Peyer's patch (tissue), 4 donors: ENCODE measurements at regions not wholly inside any gene's neighbourhood (a gene's known extent, or its start where the extent isn't known, plus 50 kb on each side); places are given as distances from the start of the nearest gene placed in this dataset.

ENCODE experiments used
- DNase-seq, 3 donors: peaks; one replicate each; pipeline ENCODE4 v3.0.0-alpha.2; 2017 to 2019
- H3K27ac ChIP-seq, 4 donors: fragments of 200-600 bp; sonication (generic); one replicate each; pipeline ENCODE4 v1.5.1; 2016 to 2019
- H3K27me3 ChIP-seq, 2 donors: fragments of 200-600 bp; sonication (generic); one replicate each; pipeline ENCODE4 v1.5.1; 2019
- H3K36me3 ChIP-seq, 3 donors: fragments of 200-600 bp; sonication (generic); one replicate each; pipeline ENCODE4 v1.5.1; 2016 to 2019
- H3K4me1 ChIP-seq, 4 donors: fragments of 200-600 bp; sonication (generic); one replicate each; pipeline ENCODE4 v1.5.1; 2016 to 2019
- H3K4me3 ChIP-seq, 4 donors: fragments of 200-600 bp; sonication (generic); 1 replicate in 3 of 4; 2 replicates in 1 of 4; pipeline ENCODE4 v1.5.1; 2016 to 2019; ENCODE audit warnings: mild to moderate bottlenecking in 1 of 4
- H3K9me3 ChIP-seq, 4 donors: fragments of 200-600 bp; sonication (generic); one replicate each; pipeline ENCODE4 v1.5.1; 2016 to 2019; ENCODE audit warnings: mild to moderate bottlenecking in 1 of 4
- CTCF ChIP-seq, 6 experiments: fragments of 450-650 bp in 4 of 6; fragments of 200-600 bp in 2 of 6; sonication (generic) in 1 of 6; IDR thresholded peaks; one replicate each; pipeline ENCODE4 v1.5.1; 2017 to 2019; ENCODE audit warnings: antibody characterized with exemption in 6 of 6, mild to moderate bottlenecking in 3 of 6, moderate library complexity in 1 of 6
- POLR2A ChIP-seq, 2 donors: fragments of 450-650 bp; IDR thresholded peaks; one replicate each; pipeline ENCODE4 v1.5.1; 2017; ENCODE audit warnings: antibody characterized with exemption in 2 of 2, mild to moderate bottlenecking in 2 of 2, moderate library complexity in 2 of 2

- H3K27ac ChIP-seq, result no peak overlapping the region
- no peaks in the 10 kb centered on the region for H3K36me3 ChIP-seq
- TF ChIP-seq POLR2A (IDR thresholded peaks at IDR 0.05) (no peak), CTCF (IDR thresholded peaks at IDR 0.05) (no peak)
- no peaks in the 10 kb centered on the region for H3K27me3 ChIP-seq
- H3K4me1 ChIP-seq, result peaks cover 0 to 4% (median 0%) of the 10 kb centered on the region in 4 donors
- no peak overlapping the region for H3K4me3 ChIP-seq
- DNase-seq, result no peak
- no peaks in the 10 kb centered on the region for H3K9me3 ChIP-seq
Measured at GRCh38 chr4:71241501-71242288, 97.1 kb upstream of the SLC4A4 start.

- Histone ChIP-seq H3K9me3 (no peaks in the 10 kb centered on the region), H3K27ac (no peak overlapping the region), H3K4me3 (no peak overlapping the region), H3K27me3 (no peaks in the 10 kb centered on the region), H3K4me1 (peaks cover 0 to 4% (median 0%) of the 10 kb centered on the region in 4 donors), H3K36me3 (no peaks in the 10 kb centered on the region)
- no peak for TF ChIP-seq CTCF (IDR thresholded peaks at IDR 0.05)
- TF ChIP-seq POLR2A (IDR thresholded peaks at IDR 0.05), result no peak
- no peak for DNase-seq
Measured at GRCh38 chr4:71243091-71243833, 95.6 kb upstream of the SLC4A4 start.

DNA sequence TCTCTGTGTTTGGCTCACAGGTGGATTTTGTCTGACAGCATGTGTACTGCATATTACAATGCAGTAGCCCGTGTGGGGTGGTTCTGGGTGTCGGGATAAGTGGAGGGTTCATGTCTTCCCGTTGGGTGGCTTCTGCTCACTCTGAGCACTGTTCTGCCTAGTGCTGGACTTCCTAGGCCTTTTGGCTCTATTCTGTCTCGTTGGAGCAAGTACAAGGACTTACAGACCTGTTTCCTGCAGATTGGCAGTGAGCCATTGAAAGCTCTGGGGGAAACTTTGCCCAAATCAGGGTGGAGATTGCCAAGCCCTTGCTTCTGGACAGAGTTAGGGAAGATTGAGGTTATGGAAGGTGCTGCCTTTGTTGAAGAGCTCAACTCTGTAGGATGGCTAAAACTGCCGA lies 91.1 kb upstream of the SLC4A4 start:
- Histone ChIP-seq H3K4me1 (no peaks in the 10 kb centered on the region), H3K27ac (no peak overlapping the region), H3K9me3 (no peaks in the 10 kb centered on the region), H3K36me3 (no peaks in the 10 kb centered on the region), H3K27me3 (no peaks in the 10 kb centered on the region), H3K4me3 (no peak overlapping the region)
- no peak for DNase-seq
- TF ChIP-seq POLR2A (IDR thresholded peaks at IDR 0.05) (no peak), CTCF (IDR thresholded peaks at IDR 0.05) (no peak)

DNA sequence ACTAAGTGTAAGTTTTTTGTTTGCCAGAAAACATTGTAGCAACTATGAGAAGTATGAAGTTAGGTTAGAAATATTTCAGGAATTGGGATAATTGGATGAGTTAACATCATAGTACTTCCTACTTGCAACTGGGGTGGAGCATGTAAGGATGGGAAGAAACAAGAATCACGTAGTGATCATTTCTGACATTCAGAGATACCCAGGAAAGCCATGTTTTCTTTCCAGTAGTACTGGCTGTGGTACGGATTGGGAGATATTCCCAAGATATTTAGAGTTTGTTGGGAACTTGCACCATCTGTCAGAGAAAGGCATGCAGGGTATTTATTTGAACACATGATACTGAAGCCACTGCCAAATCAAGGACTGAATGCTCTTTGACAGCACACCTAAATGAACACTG lies 87.6 kb upstream of the SLC4A4 start:
- no peak overlapping the region for H3K27ac ChIP-seq
- H3K4me3 ChIP-seq, result no peak overlapping the region
- H3K4me1 ChIP-seq, result no peaks in the 10 kb centered on the region
- TF ChIP-seq CTCF (IDR thresholded peaks at IDR 0.05) (no peak), POLR2A (IDR thresholded peaks at IDR 0.05) (no peak)
- no peak for DNase-seq
- no peaks in the 10 kb centered on the region for H3K27me3 ChIP-seq
- no peaks in the 10 kb centered on the region for H3K36me3 ChIP-seq
- H3K9me3 ChIP-seq, result no peaks in the 10 kb centered on the region

DNA sequence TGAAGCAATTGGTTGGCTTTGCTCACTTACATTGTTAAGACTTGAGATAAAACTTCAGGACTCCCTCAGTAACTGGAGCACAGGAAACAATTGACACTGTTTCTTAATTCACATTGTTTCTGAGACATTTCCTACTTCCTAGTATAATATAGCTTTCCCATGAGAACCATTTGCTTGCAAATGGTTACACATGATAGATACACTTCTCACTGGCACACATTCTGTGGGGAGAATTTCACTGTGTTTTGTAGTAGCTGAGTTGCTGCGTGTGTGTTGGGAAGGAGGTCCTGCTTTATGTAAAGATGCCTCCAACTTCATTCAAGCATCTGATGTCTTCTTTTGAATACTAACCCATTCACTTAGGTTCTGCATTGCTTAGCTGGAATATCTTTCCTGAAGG lies 85.3 kb upstream of the SLC4A4 start:
- Histone ChIP-seq H3K27ac (no peak overlapping the region), H3K9me3 (no peaks in the 10 kb centered on the region), H3K27me3 (no peaks in the 10 kb centered on the region), H3K4me1 (no peaks in the 10 kb centered on the region), H3K4me3 (no peak overlapping the region), H3K36me3 (no peaks in the 10 kb centered on the region)
- DNase-seq, result no peak
- TF ChIP-seq POLR2A (IDR thresholded peaks at IDR 0.05), result no peak
- no peak for TF ChIP-seq CTCF (IDR thresholded peaks at IDR 0.05)
